Tibial nerve (tissue), 4 donors: ENCODE measurements at regions not wholly inside any gene's neighbourhood (a gene's known extent, or its start where the extent isn't known, plus 50 kb on each side); places are given as distances from the start of the nearest gene placed in this dataset.

ENCODE experiments used
- CTCF ChIP-seq, 5 experiments: fragments of 200-600 bp in 3 of 5; fragments of 450-650 bp in 2 of 5; sonication (generic) in 3 of 5; IDR thresholded peaks; one replicate each; pipeline ENCODE4 v1.5.1; 2016 to 2019; ENCODE audit warnings: antibody characterized with exemption in 5 of 5, mild to moderate bottlenecking in 3 of 5, moderate library complexity in 2 of 5
- EP300 ChIP-seq, 2 donors: sonication (generic); formaldehyde crosslinking; IDR thresholded peaks; one replicate each; pipeline ENCODE4 v1.6.1; 2017; ENCODE audit warnings: antibody characterized with exemption in 2 of 2, mild to moderate bottlenecking in 1 of 2
- POLR2A ChIP-seq, 2 donors: fragments of 450-650 bp; IDR thresholded peaks; one replicate each; pipeline ENCODE4 v1.6.1; 2017; ENCODE audit warnings: antibody characterized with exemption in 2 of 2, mild to moderate bottlenecking in 2 of 2, moderate library complexity in 2 of 2

GRCh38 chr5:28926422-28926821 is 1888.0 kb upstream of the CDH9 start:
- TF ChIP-seq CTCF (IDR thresholded peaks at IDR 0.05) (no peak), POLR2A (IDR thresholded peaks at IDR 0.05) (no peak), EP300 (IDR thresholded peaks at IDR 0.05) (no peak)
